ENCODE measurements at regions not wholly inside any gene's neighbourhood (a gene's known extent, or its start where the extent isn't known, plus 50 kb on each side); places are given as distances from the start of the nearest gene placed in this dataset.
A peak's percentile ranks its signal among the peaks of the same experiment; 100 is the strongest.

GRCh38 chr2:105569606-105570005 lies 170.8 kb upstream of the FHL2 start:
- Histone ChIP-seq H2AFZ (replicated peaks) (no peak overlapping the region), H3K4me3 (no peak overlapping the region), H3F3A (ENCODE audit: low read depth) (no peaks in the 10 kb centered on the region), H3K4me2 (no peak overlapping the region), H3K4me1 (no peaks in the 10 kb centered on the region), H3K27me3 (no peaks in the 10 kb centered on the region), H3K79me2 (ENCODE audit: low read depth) (no peaks in the 10 kb centered on the region), H3K36me3 (no peaks in the 10 kb centered on the region), H4K20me1 (ENCODE audit: low read depth) (no peaks in the 10 kb centered on the region), H3K9ac (no peak overlapping the region), H3K9me3 (ENCODE audit: low read depth) (no peaks in the 10 kb centered on the region), H3K27ac (no peak overlapping the region)
- no peaks in the 10 kb centered on the region for H3K36me3 Mint-ChIP-seq
- peaks cover 10% of the 10 kb centered on the region for H3K27me3 Mint-ChIP-seq (ENCODE audit: insufficient read depth, low read depth)
- no peak overlapping the region for H3K27ac Mint-ChIP-seq
- H3K4me1 Mint-ChIP-seq, result peaks cover 12% of the 10 kb centered on the region
- peaks cover 5% of the 10 kb centered on the region for H3K9me3 Mint-ChIP-seq
- DNase-seq (ENCODE audit: low spot score), result peak; percentile 22
- no peak overlapping the region for H3K4me3 Mint-ChIP-seq
- TF ChIP-seq EZH2 (IDR thresholded peaks at IDR 0.05), result no peak
- no peak for TF ChIP-seq EZH2phosphoT487 (IDR thresholded peaks at IDR 0.05)
- no peak for TF ChIP-seq CTCF (IDR thresholded peaks at IDR 0.05)

- TF ChIP-seq CTCF (IDR thresholded peaks at IDR 0.05) (no peak), EZH2phosphoT487 (IDR thresholded peaks at IDR 0.05) (no peak), EZH2 (IDR thresholded peaks at IDR 0.05) (no peak)
- no peak overlapping the region for H3K27ac Mint-ChIP-seq
- H3K4me1 ChIP-seq, result no peaks in the 10 kb centered on the region
These were observed 169.2 kb upstream of the FHL2 start for GRCh38 chr2:105567996-105568494.

GRCh38 chr2:105563000-105563719 lies 164.3 kb upstream of the FHL2 start:
- Mint-ChIP-seq H3K4me1 (peaks cover 10% of the 10 kb centered on the region), H3K27ac (no peak overlapping the region), H3K4me3 (no peak overlapping the region), H3K36me3 (no peaks in the 10 kb centered on the region), H3K9me3 (no peaks in the 10 kb centered on the region), H3K27me3 (ENCODE audit: insufficient read depth, low read depth) (peaks cover 5% of the 10 kb centered on the region)
- DNase-seq (ENCODE audit: low spot score), result no peak
- H3K36me3 ChIP-seq, result no peaks in the 10 kb centered on the region
- H3K79me2 ChIP-seq (ENCODE audit: low read depth), result no peaks in the 10 kb centered on the region
- no peaks in the 10 kb centered on the region for H3K27me3 ChIP-seq
- H3K9me3 ChIP-seq (ENCODE audit: low read depth), result no peaks in the 10 kb centered on the region
- H3K27ac ChIP-seq, result no peak overlapping the region
- H3K4me2 ChIP-seq, result no peak overlapping the region
- no peaks in the 10 kb centered on the region for H3K4me1 ChIP-seq
- H3K4me3 ChIP-seq, result no peak overlapping the region
- no peaks in the 10 kb centered on the region for H4K20me1 ChIP-seq (ENCODE audit: low read depth)
- no peak for TF ChIP-seq CTCF (IDR thresholded peaks at IDR 0.05)
- TF ChIP-seq EZH2 (IDR thresholded peaks at IDR 0.05), result no peak
- no peak for TF ChIP-seq EZH2phosphoT487 (IDR thresholded peaks at IDR 0.05)
- H3F3A ChIP-seq (ENCODE audit: low read depth), result no peaks in the 10 kb centered on the region
- no peak overlapping the region for H3K9ac ChIP-seq
- H2AFZ ChIP-seq (replicated peaks), result no peak overlapping the region

More at GRCh38 chr2:105567996-105568494, 169.2 kb upstream of the FHL2 start:
- Histone ChIP-seq H3K9me3 (ENCODE audit: low read depth) (no peaks in the 10 kb centered on the region), H4K20me1 (ENCODE audit: low read depth) (no peaks in the 10 kb centered on the region), H3K79me2 (ENCODE audit: low read depth) (no peaks in the 10 kb centered on the region), H3K27me3 (no peaks in the 10 kb centered on the region), H3K4me2 (no peak overlapping the region), H3K4me3 (no peak overlapping the region), H2AFZ (replicated peaks) (no peak overlapping the region), H3K27ac (no peak overlapping the region), H3F3A (ENCODE audit: low read depth) (no peaks in the 10 kb centered on the region), H3K36me3 (no peaks in the 10 kb centered on the region), H3K9ac (no peak overlapping the region)
- Mint-ChIP-seq H3K9me3 (peaks cover 5% of the 10 kb centered on the region), H3K4me3 (peak overlapping the region; percentile 28), H3K4me1 (peaks cover 12% of the 10 kb centered on the region), H3K27me3 (ENCODE audit: insufficient read depth, low read depth) (peaks cover 7% of the 10 kb centered on the region), H3K36me3 (no peaks in the 10 kb centered on the region)
- DNase-seq (ENCODE audit: low spot score), result no peak
